ENCODE measurements at regions not wholly inside any gene's neighbourhood (a gene's known extent, or its start where the extent isn't known, plus 50 kb on each side); places are given as distances from the start of the nearest gene placed in this dataset.

DNA sequence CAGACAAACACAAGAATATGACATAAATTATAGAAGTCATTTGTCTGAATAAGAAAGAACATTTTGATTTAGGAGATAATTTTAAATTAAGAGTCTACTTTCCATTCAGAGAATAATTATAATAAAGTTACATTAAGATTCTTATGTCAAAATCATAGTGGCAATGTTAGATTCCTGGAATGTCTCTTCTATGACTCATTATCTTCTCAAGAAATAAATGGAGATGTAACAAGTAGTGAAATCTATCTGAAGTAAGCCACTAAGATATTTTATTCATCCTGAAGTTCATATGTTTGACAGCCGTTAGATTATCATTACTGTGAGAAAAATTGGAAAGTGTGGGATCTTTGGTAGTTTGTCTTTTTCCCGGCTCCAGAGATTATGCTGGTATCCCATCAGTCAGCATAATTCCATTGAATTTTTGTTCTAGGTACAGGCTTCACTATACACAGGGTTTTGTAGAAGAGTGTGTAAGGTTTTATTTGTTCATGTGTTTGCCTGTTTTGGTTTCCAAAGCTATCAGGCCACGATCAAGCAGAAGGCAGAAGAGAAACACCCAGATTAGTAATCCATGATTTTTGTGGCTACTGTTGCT, 1246.6 kb upstream of the LRRTM1 start:
- H3K9ac ChIP-seq (ENCODE audit: low read length in 3 of 3) = no peak overlapping the region
- H3K4me1 ChIP-seq (ENCODE audit: control insufficient read depth in 2 of 3, insufficient read depth in 2 of 3, low read depth in 1 of 3, low read length in 3 of 3) = no peaks in the 10 kb centered on the region
- DNase-seq (no peak), FAIRE-seq (no peak)
- no peak overlapping the region for H3K27ac ChIP-seq (ENCODE audit: low read depth in 2 of 2, low read length in 2 of 2)
- H3K4me3 ChIP-seq (ENCODE audit: low read length in 3 of 3) = no peak overlapping the region
- H3K27me3 ChIP-seq (ENCODE audit: control insufficient read depth, insufficient read depth, low read length) = no peaks in the 10 kb centered on the region
- TF ChIP-seq, protein P1, sequence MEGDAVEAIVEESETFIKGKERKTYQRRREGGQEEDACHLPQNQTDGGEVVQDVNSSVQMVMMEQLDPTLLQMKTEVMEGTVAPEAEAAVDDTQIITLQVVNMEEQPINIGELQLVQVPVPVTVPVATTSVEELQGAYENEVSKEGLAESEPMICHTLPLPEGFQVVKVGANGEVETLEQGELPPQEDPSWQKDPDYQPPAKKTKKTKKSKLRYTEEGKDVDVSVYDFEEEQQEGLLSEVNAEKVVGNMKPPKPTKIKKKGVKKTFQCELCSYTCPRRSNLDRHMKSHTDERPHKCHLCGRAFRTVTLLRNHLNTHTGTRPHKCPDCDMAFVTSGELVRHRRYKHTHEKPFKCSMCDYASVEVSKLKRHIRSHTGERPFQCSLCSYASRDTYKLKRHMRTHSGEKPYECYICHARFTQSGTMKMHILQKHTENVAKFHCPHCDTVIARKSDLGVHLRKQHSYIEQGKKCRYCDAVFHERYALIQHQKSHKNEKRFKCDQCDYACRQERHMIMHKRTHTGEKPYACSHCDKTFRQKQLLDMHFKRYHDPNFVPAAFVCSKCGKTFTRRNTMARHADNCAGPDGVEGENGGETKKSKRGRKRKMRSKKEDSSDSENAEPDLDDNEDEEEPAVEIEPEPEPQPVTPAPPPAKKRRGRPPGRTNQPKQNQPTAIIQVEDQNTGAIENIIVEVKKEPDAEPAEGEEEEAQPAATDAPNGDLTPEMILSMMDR (IDR thresholded peaks at IDR 0.05; ENCODE audit: borderline replicate concordance, extremely low read depth, insufficient read depth) = no peak
- H3K36me3 ChIP-seq (ENCODE audit: control insufficient read depth in 2 of 3, insufficient read depth in 3 of 3, low read length in 3 of 3) = no peaks in the 10 kb centered on the region
- no peaks in the 10 kb centered on the region for H3K9me3 ChIP-seq (ENCODE audit: control insufficient read depth in 2 of 3, insufficient read depth in 1 of 3, low read length in 3 of 3)
- intact Hi-C loops (cut with DNase I) = no loop called here

DNA sequence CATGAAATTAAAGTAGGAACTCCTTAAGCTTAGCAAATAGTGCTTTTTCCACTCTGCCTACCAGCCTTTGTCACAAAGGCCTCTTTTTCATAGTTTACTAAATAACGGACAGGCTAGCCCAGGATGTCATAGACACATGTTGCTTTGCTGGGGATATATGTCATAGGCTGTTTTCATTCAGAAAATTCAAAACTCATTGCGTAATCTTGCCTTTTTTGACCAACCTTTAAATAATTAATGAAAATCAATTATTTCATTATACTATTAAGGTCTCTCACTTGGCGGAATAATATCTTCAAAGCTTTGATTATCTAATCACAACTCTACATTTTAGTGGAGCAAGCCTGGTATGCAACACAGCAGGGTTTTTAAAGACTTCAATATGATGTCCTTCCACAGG, 1245.7 kb upstream of the LRRTM1 start:
- TF ChIP-seq, protein P1 (IDR thresholded peaks at IDR 0.05; ENCODE audit: borderline replicate concordance, extremely low read depth, insufficient read depth) = no peak
- H3K27me3 ChIP-seq (ENCODE audit: control insufficient read depth, insufficient read depth, low read length) = no peaks in the 10 kb centered on the region
- no peak overlapping the region for H3K4me3 ChIP-seq (ENCODE audit: low read length in 3 of 3)
- H3K4me1 ChIP-seq (ENCODE audit: control insufficient read depth in 2 of 3, insufficient read depth in 2 of 3, low read depth in 1 of 3, low read length in 3 of 3) = no peaks in the 10 kb centered on the region
- FAIRE-seq (no peak), DNase-seq (no peak)
- H3K27ac ChIP-seq (ENCODE audit: low read depth in 2 of 2, low read length in 2 of 2) = no peak overlapping the region
- no peak overlapping the region for H3K9ac ChIP-seq (ENCODE audit: low read length in 3 of 3)
- H3K9me3 ChIP-seq (ENCODE audit: control insufficient read depth in 2 of 3, insufficient read depth in 1 of 3, low read length in 3 of 3) = no peaks in the 10 kb centered on the region
- intact Hi-C loops (cut with DNase I) = no loop called here
- no peaks in the 10 kb centered on the region for H3K36me3 ChIP-seq (ENCODE audit: control insufficient read depth in 2 of 3, insufficient read depth in 3 of 3, low read length in 3 of 3)

DNA sequence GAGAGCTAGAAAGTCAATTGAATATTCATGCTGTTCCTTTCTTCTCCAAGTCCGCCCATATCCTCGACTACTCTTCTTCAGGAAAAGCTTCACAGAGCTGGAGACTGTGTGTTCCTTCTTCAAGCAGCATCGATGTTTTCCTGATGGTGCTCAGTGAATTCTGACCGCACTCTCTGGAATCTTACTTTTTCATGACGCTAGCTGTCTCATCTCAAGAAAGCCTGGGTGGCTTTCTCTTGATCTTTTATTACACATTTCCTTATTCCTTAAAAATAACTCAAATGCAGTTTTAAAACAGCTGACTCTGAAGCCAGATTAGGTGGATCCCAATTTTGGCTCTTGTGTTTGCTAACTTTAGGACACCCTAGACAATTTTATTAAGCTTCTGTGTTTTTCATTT, 1245.1 kb upstream of the LRRTM1 start:
- FAIRE-seq = no peak
- no peak for DNase-seq
- Histone ChIP-seq H3K27ac (ENCODE audit: low read depth in 2 of 2, low read length in 2 of 2) (no peak overlapping the region), H3K4me1 (ENCODE audit: control insufficient read depth in 2 of 3, insufficient read depth in 2 of 3, low read depth in 1 of 3, low read length in 3 of 3) (no peaks in the 10 kb centered on the region), H3K4me3 (ENCODE audit: low read length in 3 of 3) (no peak overlapping the region), H3K9me3 (ENCODE audit: control insufficient read depth in 2 of 3, insufficient read depth in 1 of 3, low read length in 3 of 3) (no peaks in the 10 kb centered on the region), H3K9ac (ENCODE audit: low read length in 3 of 3) (no peak overlapping the region), H3K36me3 (ENCODE audit: control insufficient read depth in 2 of 3, insufficient read depth in 3 of 3, low read length in 3 of 3) (no peaks in the 10 kb centered on the region), H3K27me3 (ENCODE audit: control insufficient read depth, insufficient read depth, low read length) (no peaks in the 10 kb centered on the region)
- TF ChIP-seq, protein P1 (IDR thresholded peaks at IDR 0.05; ENCODE audit: borderline replicate concordance, extremely low read depth, insufficient read depth) = no peak
- intact Hi-C loops (cut with DNase I) = no loop called here

DNA sequence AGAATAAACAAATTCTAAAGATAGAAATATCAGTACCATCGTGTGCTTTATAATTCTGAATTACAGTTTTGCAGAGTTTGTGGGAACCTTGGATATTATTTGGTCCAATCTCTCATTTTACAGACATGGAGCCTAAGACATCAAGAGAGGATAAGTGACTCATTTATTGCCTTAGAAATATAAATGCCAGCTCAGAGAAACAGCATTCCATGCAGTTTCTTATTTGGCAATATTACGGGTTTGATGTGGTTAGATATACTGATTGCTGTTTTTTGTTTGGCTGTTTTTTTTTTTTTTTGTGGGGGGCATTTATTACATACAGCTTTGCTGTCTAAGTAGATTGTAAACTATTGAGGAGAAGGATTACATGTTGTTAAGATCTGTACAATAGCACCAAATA, 1241.1 kb upstream of the LRRTM1 start:
- Histone ChIP-seq H3K27ac (ENCODE audit: low read depth in 2 of 2, low read length in 2 of 2) (no peak overlapping the region), H3K36me3 (ENCODE audit: control insufficient read depth in 2 of 3, insufficient read depth in 3 of 3, low read length in 3 of 3) (no peaks in the 10 kb centered on the region), H3K9ac (ENCODE audit: low read length in 3 of 3) (no peak overlapping the region), H3K4me1 (ENCODE audit: control insufficient read depth in 2 of 3, insufficient read depth in 2 of 3, low read depth in 1 of 3, low read length in 3 of 3) (no peaks in the 10 kb centered on the region), H3K4me3 (ENCODE audit: low read length in 3 of 3) (no peak overlapping the region), H3K9me3 (ENCODE audit: control insufficient read depth in 2 of 3, insufficient read depth in 1 of 3, low read length in 3 of 3) (no peaks in the 10 kb centered on the region), H3K27me3 (ENCODE audit: control insufficient read depth, insufficient read depth, low read length) (no peaks in the 10 kb centered on the region)
- DNase-seq (no peak), FAIRE-seq (no peak)
- intact Hi-C loops (cut with DNase I) = no loop called here
- TF ChIP-seq, protein P1 (IDR thresholded peaks at IDR 0.05; ENCODE audit: borderline replicate concordance, extremely low read depth, insufficient read depth) = no peak
